OCI-LY7 (cell line): ENCODE measurements at regions not wholly inside any gene's neighbourhood (a gene's known extent, or its start where the extent isn't known, plus 50 kb on each side); places are given as distances from the start of the nearest gene placed in this dataset.

Source experiments
- BruUV-seq: library from RNA; stranded (reverse); fragments of 400-500 nt; replicated peaks from 2 replicates; lab custom pipeline; 2021; lab: Mats Ljungman, UMichigan
- CTCF ChIA-PET: fragments of 300-600 bp; sonication (Branson Sonifier 250); formaldehyde crosslinking; loops from one replicate; lab custom pipeline; 2022; ENCODE audit warnings: antibody characterized with exemption; ENCODE audit not compliant: unreplicated experiment; lab: Charles Lee
- POLR2A ChIA-PET: fragments of 300-600 bp; sonication (Branson Sonifier 250); formaldehyde crosslinking; loops from one replicate; lab custom pipeline; 2022; ENCODE audit warnings: antibody characterized with exemption; lab: Charles Lee
- DNase-seq: peaks from one replicate; pipeline ENCODE4 v3.0.0-alpha.2; 2015; ENCODE audit warnings: low spot score
- H2AFZ ChIP-seq: fragments of 200-600 bp; sonication (generic), shearing (Covaris generic); 2 replicates; pipeline ENCODE4 v1.6.1; 2014; ENCODE audit warnings: mild to moderate bottlenecking, antibody characterized with exemption, low read length, moderate library complexity
- H3K27ac ChIP-seq: fragments of 200-600 bp; sonication (generic); 2 replicates; pipeline ENCODE4 v1.5.1; 2014; ENCODE audit warnings: mixed run types, low read depth, mild to moderate bottlenecking, moderate library complexity, low read length, inconsistent platforms; ENCODE audit not compliant: poor library complexity, severe bottlenecking
- H3K36me3 ChIP-seq: fragments of 200-600 bp; sonication (generic); 2 replicates; pipeline ENCODE4 v1.6.1; 2014; ENCODE audit warnings: mild to moderate bottlenecking, antibody characterized with exemption, low read length, moderate library complexity, mixed read lengths; ENCODE audit not compliant: insufficient read depth
- H3K4me1 ChIP-seq: fragments of 200-600 bp; sonication (generic); 2 replicates; pipeline ENCODE4 v1.5.1; 2014; ENCODE audit warnings: mild to moderate bottlenecking, low read length; ENCODE audit not compliant: insufficient read depth, poor library complexity, severe bottlenecking
- H3K4me2 ChIP-seq: fragments of 200-600 bp; sonication (generic); 2 replicates; pipeline ENCODE4 v1.6.1; 2014; ENCODE audit warnings: mild to moderate bottlenecking, low read length
- H3K4me3 ChIP-seq: fragments of 200-600 bp; sonication (generic); 2 replicates; pipeline ENCODE4 v1.5.1; 2014; ENCODE audit warnings: mild to moderate bottlenecking, low read depth, low read length; ENCODE audit not compliant: poor library complexity, severe bottlenecking
- H3K79me2 ChIP-seq: fragments of 200-600 bp; sonication (generic); 2 replicates; pipeline ENCODE4 v1.6.1; 2016; ENCODE audit warnings: low read depth, mild to moderate bottlenecking, low read length, moderate library complexity, mixed read lengths; ENCODE audit not compliant: insufficient read depth
- H3K9me2 ChIP-seq: fragments of 200-600 bp; sonication (generic); 2 replicates; pipeline ENCODE4 v1.6.1; 2016; ENCODE audit warnings: mild to moderate bottlenecking, low read length, mixed read lengths; ENCODE audit not compliant: insufficient read depth
- H3K9me3 ChIP-seq: fragments of 200-600 bp; sonication (generic); 2 replicates; pipeline ENCODE4 v1.6.1; 2014; ENCODE audit warnings: mild to moderate bottlenecking, mixed run types, low read length, mixed read lengths
- H4K20me1 ChIP-seq: fragments of 200-600 bp; sonication (generic); 2 replicates; pipeline ENCODE4 v1.6.1; 2014; ENCODE audit warnings: mild to moderate bottlenecking, antibody characterized with exemption, low read length, moderate library complexity, mixed read lengths; ENCODE audit not compliant: insufficient read depth
- CTCF ChIP-seq: fragments of 200-600 bp; sonication (generic); conservative IDR thresholded peaks from 2 replicates; pipeline ENCODE4 v1.5.1; 2014; ENCODE audit warnings: mild to moderate bottlenecking, antibody characterized with exemption, low read length, moderate library complexity, mixed read lengths
- EZH2phosphoT487 ChIP-seq: fragments of 200-600 bp; sonication (generic); IDR thresholded peaks from 2 replicates; pipeline ENCODE4 v1.6.1; 2018; ENCODE audit warnings: low read depth, borderline replicate concordance, mild to moderate bottlenecking, mixed run types, antibody characterized with exemption, low read length, moderate library complexity, mixed read lengths
- intact Hi-C: fragments of 100-400 bp; cut with micrococcal nuclease; formaldehyde crosslinking; loops from one replicate; pipeline ENCODE4 v1.10.0; 2022; ENCODE audit not compliant: unreplicated experiment

GRCh38 chr12:74963867-74964331, 245.7 kb downstream of the KCNC2 start:
- Histone ChIP-seq H3K4me3 (no peak overlapping the region), H3K4me1 (no peaks in the 10 kb centered on the region), H3K36me3 (no peaks in the 10 kb centered on the region), H4K20me1 (no peaks in the 10 kb centered on the region), H3K4me2 (no peak overlapping the region), H3K27ac (no peak overlapping the region), H3K9me3 (no peaks in the 10 kb centered on the region), H2AFZ (no peak overlapping the region), H3K9me2 (no peaks in the 10 kb centered on the region), H3K79me2 (no peaks in the 10 kb centered on the region)
- ChIA-PET POLR2A (no interaction called here), CTCF (no interaction called here)
- BruUV-seq: no TSS peak
- no peak for DNase-seq
- intact Hi-C loops: no loop called here
- TF ChIP-seq EZH2phosphoT487 (no peak), CTCF (no peak)

DNA sequence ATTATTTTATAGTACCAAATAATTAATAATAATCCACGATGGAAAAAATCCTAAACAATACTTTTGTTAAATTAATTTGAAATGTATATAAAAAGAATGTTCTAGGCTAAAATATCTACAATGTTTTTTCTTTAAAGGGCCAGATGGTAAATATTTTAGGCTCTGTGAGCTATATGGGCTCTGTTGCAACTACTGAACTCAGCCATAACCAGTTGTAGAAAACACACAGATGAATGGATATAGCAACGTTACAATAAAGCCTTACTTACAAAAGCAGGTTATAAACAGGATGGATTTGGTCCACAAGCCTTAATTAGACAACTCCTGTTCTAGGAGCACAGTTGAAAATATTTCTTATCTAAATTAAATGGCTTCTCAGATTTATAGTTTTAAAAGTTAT, 245.2 kb downstream of the KCNC2 start:
- CTCF ChIA-PET: no interaction called here

GRCh38 chr12:74971201-74971600, 238.4 kb downstream of the KCNC2 start:
- H3K79me2 ChIP-seq: no peaks in the 10 kb centered on the region
- DNase-seq: no peak
- no peak overlapping the region for H3K4me3 ChIP-seq
- H4K20me1 ChIP-seq: no peaks in the 10 kb centered on the region
- intact Hi-C loops: no loop called here
- ChIA-PET CTCF (no interaction called here), POLR2A (no interaction called here)
- no peaks in the 10 kb centered on the region for H3K9me2 ChIP-seq
- H3K27ac ChIP-seq: no peak overlapping the region
- no TSS peak for BruUV-seq
- no peaks in the 10 kb centered on the region for H3K36me3 ChIP-seq
- H2AFZ ChIP-seq: no peak overlapping the region
- H3K4me2 ChIP-seq: no peak overlapping the region
- no peak for TF ChIP-seq CTCF
- TF ChIP-seq EZH2phosphoT487: no peak
- H3K9me3 ChIP-seq: no peaks in the 10 kb centered on the region
- H3K4me1 ChIP-seq: no peaks in the 10 kb centered on the region

More for the DNA sequence above, 245.2 kb downstream of the KCNC2 start:
- intact Hi-C loops: no loop called here
- no peaks in the 10 kb centered on the region for H3K36me3 ChIP-seq
- no peaks in the 10 kb centered on the region for H3K9me3 ChIP-seq
- no peak overlapping the region for H3K4me3 ChIP-seq
- H4K20me1 ChIP-seq: no peaks in the 10 kb centered on the region
- no peak for DNase-seq
- H3K4me1 ChIP-seq: no peaks in the 10 kb centered on the region
- H2AFZ ChIP-seq: no peak overlapping the region
- H3K9me2 ChIP-seq: no peaks in the 10 kb centered on the region
- BruUV-seq: no TSS peak
- TF ChIP-seq EZH2phosphoT487: no peak
- no peak for TF ChIP-seq CTCF
- H3K4me2 ChIP-seq: no peak overlapping the region
- H3K79me2 ChIP-seq: no peaks in the 10 kb centered on the region
- no peak overlapping the region for H3K27ac ChIP-seq
- POLR2A ChIA-PET: no interaction called here
